Epithelial cell of esophagus (primary cell): ENCODE measurements at regions not wholly inside any gene's neighbourhood (a gene's known extent, or its start where the extent isn't known, plus 50 kb on each side); places are given as distances from the start of the nearest gene placed in this dataset.
"Not testable (repeated sequence)": the region's sequence is repeated elsewhere in the genome, so short reads cannot be mapped to it uniquely, and the experiment has no call there.

Experiments
- DNase-seq: peaks from one replicate; pipeline ENCODE4 v3.0.0; 2010; ENCODE audit warnings: low read depth
- H3K4me3 ChIP-seq: 2 replicates; pipeline ENCODE4 v1.5.1; 2011; ENCODE audit warnings: mild to moderate bottlenecking, low read length, control low read depth
- CTCF ChIP-seq: IDR thresholded peaks from 2 replicates; pipeline ENCODE4 v1.5.1; 2011; ENCODE audit warnings: low read depth, mild to moderate bottlenecking, low read length, control low read depth, inconsistent platforms; ENCODE audit not compliant: insufficient read depth; ENCODE audit errors: missing control alignments

GRCh38 chr7:68865351-68866199 lies 732.7 kb upstream of the AUTS2 start:
- no peak for DNase-seq
- no peak for TF ChIP-seq CTCF
- no peak overlapping the region for H3K4me3 ChIP-seq

- TF ChIP-seq CTCF, result no peak
- no peak overlapping the region for H3K4me3 ChIP-seq
- no peak for DNase-seq
Observed at GRCh38 chr7:68866200-68866570, 732.1 kb upstream of the AUTS2 start.

- not testable (repeated sequence) for H3K4me3 ChIP-seq, DNase-seq
Observed at GRCh38 chr7:68866721-68867120, 731.6 kb upstream of the AUTS2 start.

- no peak for TF ChIP-seq CTCF
- DNase-seq, result no peak
- H3K4me3 ChIP-seq, result no peak overlapping the region
Observed at GRCh38 chr7:68868978-68869377, 729.3 kb upstream of the AUTS2 start.

- DNase-seq, result no peak
- no peak for TF ChIP-seq CTCF
- H3K4me3 ChIP-seq, result no peak overlapping the region
Observed at GRCh38 chr7:68873616-68874015, 724.7 kb upstream of the AUTS2 start.

GRCh38 chr7:68875857-68876256 lies 722.4 kb upstream of the AUTS2 start:
- DNase-seq, result no peak
- TF ChIP-seq CTCF, result no peak
- no peak overlapping the region for H3K4me3 ChIP-seq

- not testable (repeated sequence) for DNase-seq
Observed at GRCh38 chr7:68887116-68887515, 711.2 kb upstream of the AUTS2 start.

GRCh38 chr7:68888971-68889385 lies 709.3 kb upstream of the AUTS2 start:
- no peak overlapping the region for H3K4me3 ChIP-seq
- no peak for DNase-seq
- TF ChIP-seq CTCF, result no peak

More at GRCh38 chr7:68887116-68887515, 711.2 kb upstream of the AUTS2 start:
- not testable (repeated sequence) for H3K4me3 ChIP-seq
